OCI-LY1 (cell line): ENCODE measurements at regions not wholly inside any gene's neighbourhood (a gene's known extent, or its start where the extent isn't known, plus 50 kb on each side); places are given as distances from the start of the nearest gene placed in this dataset.

Source experiments
- H2AFZ ChIP-seq: fragments of 200-600 bp; sonication (generic), shearing (Covaris generic); 2 replicates; pipeline ENCODE4 v1.6.0; 2014; ENCODE audit warnings: antibody characterized with exemption, mild to moderate bottlenecking, low read length
- H3F3A ChIP-seq: fragments of 200-600 bp; sonication (generic), shearing (Covaris generic); 2 replicates; pipeline ENCODE4 v1.6.0; 2014; ENCODE audit warnings: mild to moderate bottlenecking, antibody characterized with exemption, low read length, moderate library complexity; ENCODE audit not compliant: insufficient read depth
- H3K27ac ChIP-seq: fragments of 200-600 bp; sonication (generic); 2 replicates; pipeline ENCODE4 v1.5.1; 2014; ENCODE audit warnings: low read length, mixed run types, mild to moderate bottlenecking, low read depth; ENCODE audit not compliant: poor library complexity, severe bottlenecking
- H3K27me3 ChIP-seq: fragments of 200-600 bp; sonication (generic); 2 replicates; pipeline ENCODE4 v1.6.0; 2014; ENCODE audit warnings: antibody characterized with exemption, mild to moderate bottlenecking, low read length, moderate library complexity; ENCODE audit not compliant: insufficient read depth
- H3K36me3 ChIP-seq: fragments of 200-600 bp; sonication (generic); 2 replicates; pipeline ENCODE4 v1.6.1; 2014; ENCODE audit warnings: mild to moderate bottlenecking, antibody characterized with exemption, low read length, moderate library complexity, mixed read lengths; ENCODE audit not compliant: insufficient read depth
- H3K4me1 ChIP-seq: fragments of 200-600 bp; sonication (generic); 2 replicates; pipeline ENCODE4 v1.5.1; 2014; ENCODE audit warnings: mild to moderate bottlenecking, low read length, moderate library complexity; ENCODE audit not compliant: insufficient read depth, severe bottlenecking
- H3K4me2 ChIP-seq: fragments of 200-600 bp; sonication (generic), shearing (Covaris generic); 2 replicates; pipeline ENCODE4 v1.6.1; 2014; ENCODE audit warnings: low read length
- H3K4me3 ChIP-seq: fragments of 200-600 bp; sonication (generic); 2 replicates; pipeline ENCODE4 v1.5.1; 2014; ENCODE audit warnings: low read length, low read depth, mild to moderate bottlenecking, mixed read lengths; ENCODE audit not compliant: poor library complexity, severe bottlenecking
- H3K79me2 ChIP-seq: fragments of 200-600 bp; shearing (Covaris generic); 2 replicates; pipeline ENCODE4 v1.6.1; 2016; ENCODE audit warnings: mixed run types, low read length, mixed read lengths; ENCODE audit not compliant: insufficient read depth
- H3K9ac ChIP-seq: fragments of 200-600 bp; sonication (generic), shearing (Covaris generic); 2 replicates; pipeline ENCODE4 v1.6.1; 2014; ENCODE audit warnings: mild to moderate bottlenecking, low read length, mixed read lengths
- H3K9me2 ChIP-seq: fragments of 200-600 bp; sonication (generic), shearing (Covaris generic); 2 replicates; pipeline ENCODE4 v1.6.1; 2014; ENCODE audit warnings: low read depth, mild to moderate bottlenecking, low read length, mixed read lengths
- H3K9me3 ChIP-seq: fragments of 200-600 bp; shearing (Covaris generic); 2 replicates; pipeline ENCODE4 v1.6.1; 2014; ENCODE audit warnings: low read length, mixed read lengths
- H4K20me1 ChIP-seq: fragments of 200-600 bp; sonication (generic), shearing (Covaris generic); 2 replicates; pipeline ENCODE4 v1.6.0; 2016; ENCODE audit warnings: mild to moderate bottlenecking, low read length; ENCODE audit not compliant: insufficient read depth
- EZH2 ChIP-seq: fragments of 200-600 bp; sonication (generic), shearing (Covaris generic); IDR thresholded peaks from 2 replicates; pipeline ENCODE4 v1.8.0; 2017; ENCODE audit warnings: borderline replicate concordance, mixed run types, mild to moderate bottlenecking, antibody characterized with exemption, low read length, moderate library complexity, mixed read lengths
- TF ChIP-seq, protein P1 (sequence below): fragments of 200-600 bp; sonication (generic), shearing (Covaris generic); IDR thresholded peaks from 2 replicates; pipeline ENCODE4 v1.5.1; 2017; ENCODE audit warnings: mild to moderate bottlenecking, antibody characterized with exemption, low read length, moderate library complexity, mixed read lengths

DNA sequence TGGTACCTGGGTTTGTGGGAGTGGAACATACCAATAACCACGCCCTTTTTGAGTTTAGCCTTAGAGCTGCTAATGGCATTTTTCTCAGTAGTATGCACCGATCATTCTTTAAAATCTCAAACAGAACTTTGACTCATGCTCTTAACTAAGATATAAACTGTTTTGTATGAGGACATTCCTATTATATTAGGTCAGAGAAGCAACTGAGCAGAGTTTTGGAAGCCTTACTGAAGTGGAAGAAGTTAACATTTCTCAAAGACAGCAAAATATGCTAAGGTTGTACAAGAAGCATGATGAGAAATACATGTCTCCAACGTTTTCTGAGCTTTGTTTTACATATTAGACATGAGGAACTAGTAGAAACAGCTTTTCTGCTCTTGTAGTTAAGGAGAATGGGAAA lies 819.2 kb downstream of the FSCB start:
- TF ChIP-seq, protein P1, sequence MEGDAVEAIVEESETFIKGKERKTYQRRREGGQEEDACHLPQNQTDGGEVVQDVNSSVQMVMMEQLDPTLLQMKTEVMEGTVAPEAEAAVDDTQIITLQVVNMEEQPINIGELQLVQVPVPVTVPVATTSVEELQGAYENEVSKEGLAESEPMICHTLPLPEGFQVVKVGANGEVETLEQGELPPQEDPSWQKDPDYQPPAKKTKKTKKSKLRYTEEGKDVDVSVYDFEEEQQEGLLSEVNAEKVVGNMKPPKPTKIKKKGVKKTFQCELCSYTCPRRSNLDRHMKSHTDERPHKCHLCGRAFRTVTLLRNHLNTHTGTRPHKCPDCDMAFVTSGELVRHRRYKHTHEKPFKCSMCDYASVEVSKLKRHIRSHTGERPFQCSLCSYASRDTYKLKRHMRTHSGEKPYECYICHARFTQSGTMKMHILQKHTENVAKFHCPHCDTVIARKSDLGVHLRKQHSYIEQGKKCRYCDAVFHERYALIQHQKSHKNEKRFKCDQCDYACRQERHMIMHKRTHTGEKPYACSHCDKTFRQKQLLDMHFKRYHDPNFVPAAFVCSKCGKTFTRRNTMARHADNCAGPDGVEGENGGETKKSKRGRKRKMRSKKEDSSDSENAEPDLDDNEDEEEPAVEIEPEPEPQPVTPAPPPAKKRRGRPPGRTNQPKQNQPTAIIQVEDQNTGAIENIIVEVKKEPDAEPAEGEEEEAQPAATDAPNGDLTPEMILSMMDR, result no peak
- TF ChIP-seq EZH2, result no peak
- H3K4me1 ChIP-seq, result no peaks in the 10 kb centered on the region
- H3K9ac ChIP-seq, result no peak overlapping the region
- no peaks in the 10 kb centered on the region for H3K27me3 ChIP-seq
- no peaks in the 10 kb centered on the region for H3K9me2 ChIP-seq
- no peak overlapping the region for H3K4me2 ChIP-seq
- no peaks in the 10 kb centered on the region for H3K36me3 ChIP-seq
- no peaks in the 10 kb centered on the region for H3F3A ChIP-seq
- H2AFZ ChIP-seq, result no peak overlapping the region
- no peaks in the 10 kb centered on the region for H3K9me3 ChIP-seq
- H4K20me1 ChIP-seq, result no peaks in the 10 kb centered on the region
- no peak overlapping the region for H3K4me3 ChIP-seq
- H3K79me2 ChIP-seq, result no peaks in the 10 kb centered on the region
- H3K27ac ChIP-seq, result no peak overlapping the region

DNA sequence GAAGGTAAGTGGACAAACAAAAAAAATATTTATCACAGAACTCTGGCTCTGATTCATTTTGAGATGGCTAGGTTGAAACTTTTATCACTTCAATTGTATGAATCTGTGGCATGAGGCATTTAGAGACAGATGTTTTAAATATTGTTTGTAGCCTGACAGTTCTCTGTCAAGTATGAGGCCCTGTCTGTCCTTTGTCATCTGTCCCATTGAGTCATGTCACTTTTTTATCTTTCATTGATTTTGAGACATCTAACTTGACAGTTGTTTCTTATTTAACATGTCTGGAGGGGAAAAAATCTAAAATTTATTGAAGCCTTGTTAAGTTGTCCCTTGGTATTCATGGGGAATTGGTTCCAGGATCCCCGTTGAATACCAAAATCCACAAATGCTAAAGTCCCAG lies 829.5 kb downstream of the FSCB start:
- no peaks in the 10 kb centered on the region for H3K36me3 ChIP-seq
- H4K20me1 ChIP-seq, result no peaks in the 10 kb centered on the region
- no peaks in the 10 kb centered on the region for H3K27me3 ChIP-seq
- H3K4me3 ChIP-seq, result no peak overlapping the region
- H3K4me2 ChIP-seq, result no peak overlapping the region
- no peaks in the 10 kb centered on the region for H3K4me1 ChIP-seq
- no peak overlapping the region for H3K9ac ChIP-seq
- no peaks in the 10 kb centered on the region for H3K9me2 ChIP-seq
- no peaks in the 10 kb centered on the region for H3F3A ChIP-seq
- no peaks in the 10 kb centered on the region for H3K9me3 ChIP-seq
- no peak overlapping the region for H3K27ac ChIP-seq
- H2AFZ ChIP-seq, result no peak overlapping the region
- no peaks in the 10 kb centered on the region for H3K79me2 ChIP-seq
- TF ChIP-seq, protein P1, result no peak
- TF ChIP-seq EZH2, result no peak

DNA sequence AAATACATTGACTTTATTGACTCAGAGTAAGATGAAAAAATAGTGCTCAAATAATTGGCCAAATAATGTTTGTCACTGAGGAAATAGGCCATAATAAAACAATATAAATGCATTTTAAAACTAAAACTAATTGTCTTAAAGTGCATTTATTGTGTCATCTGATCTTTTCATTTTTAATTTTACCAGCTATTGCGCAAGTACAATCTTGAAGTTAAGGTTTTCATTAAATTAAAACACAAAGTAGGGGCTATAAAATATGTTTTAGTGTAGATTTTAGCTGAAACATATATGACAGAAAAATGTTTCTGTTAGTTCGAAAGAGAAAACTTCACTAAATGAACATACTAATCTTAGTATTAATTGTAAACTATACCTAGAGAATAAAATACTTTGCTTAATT lies 832.8 kb downstream of the FSCB start:
- H2AFZ ChIP-seq, result no peak overlapping the region

More for the DNA sequence above, 832.8 kb downstream of the FSCB start:
- H3K9ac ChIP-seq, result no peak overlapping the region
- no peaks in the 10 kb centered on the region for H3K27me3 ChIP-seq
- no peak overlapping the region for H3K27ac ChIP-seq
- no peaks in the 10 kb centered on the region for H3K79me2 ChIP-seq
- H3K4me2 ChIP-seq, result no peak overlapping the region
- H3K4me3 ChIP-seq, result no peak overlapping the region
- H3K4me1 ChIP-seq, result no peaks in the 10 kb centered on the region
- no peaks in the 10 kb centered on the region for H4K20me1 ChIP-seq
- no peaks in the 10 kb centered on the region for H3F3A ChIP-seq
- no peaks in the 10 kb centered on the region for H3K9me2 ChIP-seq
- H3K36me3 ChIP-seq, result no peaks in the 10 kb centered on the region
- no peaks in the 10 kb centered on the region for H3K9me3 ChIP-seq
- no peak for TF ChIP-seq EZH2
- TF ChIP-seq, protein P1, result no peak
